GM19324 (cell line): ENCODE measurements at regions not wholly inside any gene's neighbourhood (a gene's known extent, or its start where the extent isn't known, plus 50 kb on each side); places are given as distances from the start of the nearest gene placed in this dataset.
"Not testable (repeated sequence)": the region's sequence is repeated elsewhere in the genome, so short reads cannot be mapped to it uniquely, and the experiment has no call there.

Source experiments
- ATAC-seq: cut with Tn5 transposase; IDR thresholded peaks from one replicate; pipeline ENCODE4 v1.9.1; 2021; ENCODE audit warnings: mild to moderate bottlenecking, moderate library complexity; ENCODE audit not compliant: unreplicated experiment, low FRiP score

DNA sequence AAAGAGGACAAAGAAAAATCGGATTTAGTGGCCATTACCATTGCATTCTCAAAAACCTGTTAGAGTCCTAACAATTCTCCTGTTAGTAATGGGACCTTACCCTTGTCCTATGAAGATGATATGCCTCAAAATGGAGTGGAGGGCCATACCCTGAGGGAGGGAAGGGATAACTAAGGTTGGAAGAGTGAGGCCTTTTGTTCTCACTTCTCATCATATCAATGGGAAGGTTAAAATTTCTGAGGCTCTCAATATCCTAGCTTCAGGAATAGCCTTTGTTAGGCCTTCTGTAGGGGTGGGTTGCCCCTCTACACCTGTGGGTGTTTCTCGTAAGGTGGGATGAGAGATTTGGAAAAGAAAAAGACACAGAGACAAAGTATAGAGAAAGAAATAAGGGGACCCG lies 109.4 kb upstream of the SGIP1 start:
- ATAC-seq, result not testable (repeated sequence)

DNA sequence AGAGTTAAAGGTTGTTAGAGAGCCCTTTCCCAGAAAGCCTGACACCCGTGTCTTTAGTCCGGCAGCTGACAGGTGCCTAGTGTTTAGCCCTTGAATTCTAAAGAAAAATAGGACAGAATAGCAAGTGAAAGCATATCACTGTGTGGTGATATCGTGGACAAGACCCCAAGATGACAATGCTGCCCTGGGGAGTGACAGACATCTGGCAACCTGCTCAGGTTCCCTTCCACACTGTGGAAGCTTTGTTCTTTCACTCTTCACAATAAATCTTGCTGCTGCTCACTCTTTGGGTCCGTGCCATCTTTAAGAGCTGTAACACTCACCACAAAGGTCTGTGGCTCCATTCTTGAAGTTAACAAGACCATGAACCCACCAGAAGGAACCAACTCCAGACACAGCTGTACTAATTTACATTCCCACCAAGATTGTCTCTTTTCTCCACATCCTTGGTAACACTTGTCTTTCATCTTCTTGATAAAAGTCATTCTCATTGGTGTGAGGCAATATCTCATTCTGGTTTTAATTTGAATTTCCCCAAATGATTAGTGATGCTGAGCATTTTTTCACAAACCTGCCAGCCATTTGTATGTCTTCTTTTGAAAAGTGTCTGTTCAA lies 107.6 kb upstream of the SGIP1 start:
- no peak for ATAC-seq

DNA sequence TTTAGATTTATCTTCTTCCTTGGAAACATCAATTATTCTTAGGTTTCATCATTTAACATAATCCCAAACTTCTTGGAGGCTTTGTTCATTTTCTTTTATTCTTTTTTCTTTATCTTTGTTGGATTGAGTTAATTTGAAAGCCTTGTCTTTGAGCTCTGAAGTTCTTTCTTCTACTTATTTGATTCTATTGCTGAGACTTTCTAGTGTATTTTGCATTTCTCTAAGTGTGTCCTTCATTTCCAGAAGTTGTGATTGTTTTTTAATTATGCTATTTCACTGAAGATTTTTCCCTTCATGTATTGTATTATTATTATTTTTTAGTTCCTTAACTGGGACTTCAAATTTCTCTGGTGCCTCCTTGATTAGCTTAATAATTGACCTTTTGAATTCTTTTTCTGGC lies 103.1 kb upstream of the SGIP1 start:
- not testable (repeated sequence) for ATAC-seq

DNA sequence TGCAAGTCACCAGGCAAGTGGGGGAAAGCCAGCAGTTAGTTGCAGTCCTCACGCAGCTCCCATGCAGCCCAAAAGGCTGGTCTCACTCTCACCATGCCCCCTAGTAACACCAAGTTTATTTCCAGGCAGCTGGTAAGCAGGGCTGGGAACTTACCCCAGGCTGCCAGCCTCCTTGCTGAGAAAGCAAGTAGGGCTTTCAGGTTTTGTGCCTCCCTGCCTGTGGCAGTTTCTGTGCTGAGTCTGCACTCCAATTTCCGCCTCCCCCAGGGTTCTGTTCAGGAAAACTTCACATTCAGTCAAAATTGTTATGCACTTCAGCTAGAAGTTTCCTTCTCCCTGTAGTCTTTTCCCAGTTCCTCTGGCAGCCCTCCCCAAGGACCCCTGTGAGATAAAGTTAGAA lies 102.0 kb upstream of the SGIP1 start:
- no peak for ATAC-seq

DNA sequence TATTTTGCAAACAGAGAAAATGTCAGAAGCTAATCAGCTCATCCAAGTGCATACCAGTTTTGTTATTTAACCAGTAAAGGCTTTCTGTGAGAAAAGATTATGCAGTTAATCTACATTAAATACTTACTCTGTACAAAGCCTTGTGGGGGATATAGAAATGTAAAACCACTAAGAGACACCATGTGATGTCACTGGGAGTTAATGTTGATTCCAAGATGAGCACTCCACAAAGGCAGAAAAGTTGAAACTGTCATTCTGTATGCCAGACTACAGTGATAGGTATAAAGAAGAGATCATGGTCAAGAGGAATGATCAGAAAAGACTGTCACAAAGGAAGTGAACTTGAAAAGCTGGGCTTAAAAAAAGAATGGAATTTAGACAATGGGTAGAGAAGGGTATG lies 100.3 kb upstream of the SGIP1 start:
- ATAC-seq, result no peak

DNA sequence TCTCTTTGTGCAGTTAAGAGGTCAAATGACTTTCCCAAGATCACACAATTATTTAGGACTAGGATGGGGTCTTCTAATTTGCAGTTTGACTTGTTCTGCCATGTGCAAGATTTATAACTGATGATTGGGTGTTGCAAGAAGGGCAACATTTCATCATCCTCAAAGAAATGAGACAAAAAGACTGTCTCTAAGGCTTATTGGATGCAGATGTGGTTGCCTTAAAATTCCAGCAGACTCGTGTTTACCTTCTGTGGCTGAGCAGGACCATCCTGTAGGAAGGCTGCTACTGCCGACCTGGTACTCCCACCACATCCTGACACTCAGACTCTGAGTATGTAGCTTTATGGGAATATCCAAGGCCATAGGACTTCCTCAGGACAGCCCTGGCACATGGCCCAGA lies 99.9 kb upstream of the SGIP1 start:
- ATAC-seq, result no peak

DNA sequence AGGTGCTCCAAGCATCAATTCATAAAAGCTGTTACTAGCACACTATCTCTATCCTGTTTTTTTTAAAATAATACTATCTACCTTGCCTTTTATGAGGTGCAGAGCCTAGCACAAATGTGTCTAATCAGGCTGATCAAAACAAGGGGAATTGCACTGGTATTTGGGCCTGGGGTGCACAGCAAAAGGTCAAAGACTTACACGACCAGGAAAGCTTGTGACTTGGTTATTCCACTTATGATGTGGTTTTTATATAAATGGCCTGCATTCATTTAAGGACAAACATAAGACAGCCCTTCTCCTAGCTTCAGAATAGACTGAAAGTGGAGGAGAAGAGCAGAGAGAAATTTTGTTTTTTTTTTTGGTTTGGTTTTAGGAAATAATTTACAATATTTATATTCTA lies 98.4 kb upstream of the SGIP1 start:
- ATAC-seq, result no peak

DNA sequence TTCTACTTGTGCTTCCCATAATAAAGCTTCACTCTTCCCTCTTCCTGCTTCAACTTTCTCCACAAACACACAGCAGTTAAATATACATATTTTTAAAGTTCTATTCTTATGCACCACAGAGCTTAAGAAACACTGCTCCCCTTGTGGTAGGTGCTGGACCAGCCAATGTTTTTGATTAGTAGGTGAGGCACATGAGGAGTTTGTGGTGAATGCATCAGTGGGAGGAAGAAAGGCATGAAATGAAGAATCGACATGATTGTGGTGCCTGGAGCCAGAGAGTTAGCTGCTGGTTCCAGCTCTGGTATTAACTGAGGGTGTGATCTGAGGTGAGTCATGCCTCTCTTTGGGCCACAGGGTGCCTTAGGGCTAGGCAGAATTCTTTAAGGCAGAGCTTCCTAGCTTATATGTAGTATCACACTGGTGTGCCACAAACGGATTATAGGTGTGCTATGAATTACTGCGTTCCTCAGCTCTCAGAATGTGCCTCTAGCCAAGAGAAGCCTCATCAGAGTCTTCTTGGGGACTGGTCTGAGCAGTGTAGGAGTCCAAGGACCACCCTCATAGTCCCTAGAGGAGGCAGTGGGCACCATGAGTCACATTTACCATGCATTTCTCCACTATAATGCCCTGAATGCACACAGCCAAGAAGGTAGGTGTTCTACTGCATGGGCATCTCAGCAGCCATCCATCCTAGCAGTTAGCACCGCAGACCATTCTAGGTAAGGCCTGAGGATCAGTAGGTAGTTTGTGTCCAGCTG lies 97.4 kb upstream of the SGIP1 start:
- ATAC-seq, result peak; percentile 74

DNA sequence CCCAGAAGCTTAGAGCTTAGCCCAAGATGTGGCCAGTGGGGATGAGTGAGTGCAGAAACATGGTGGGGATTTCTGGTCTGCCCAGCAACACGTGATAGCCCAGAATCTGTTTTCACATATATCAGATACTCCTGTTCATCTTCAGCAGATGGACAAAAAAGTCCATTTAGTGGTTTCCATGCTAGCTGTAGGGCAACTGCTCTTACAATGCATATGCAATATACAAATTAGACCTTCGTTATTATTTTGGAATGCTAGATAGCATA lies 96.9 kb upstream of the SGIP1 start:
- ATAC-seq, result peak; percentile 14

DNA sequence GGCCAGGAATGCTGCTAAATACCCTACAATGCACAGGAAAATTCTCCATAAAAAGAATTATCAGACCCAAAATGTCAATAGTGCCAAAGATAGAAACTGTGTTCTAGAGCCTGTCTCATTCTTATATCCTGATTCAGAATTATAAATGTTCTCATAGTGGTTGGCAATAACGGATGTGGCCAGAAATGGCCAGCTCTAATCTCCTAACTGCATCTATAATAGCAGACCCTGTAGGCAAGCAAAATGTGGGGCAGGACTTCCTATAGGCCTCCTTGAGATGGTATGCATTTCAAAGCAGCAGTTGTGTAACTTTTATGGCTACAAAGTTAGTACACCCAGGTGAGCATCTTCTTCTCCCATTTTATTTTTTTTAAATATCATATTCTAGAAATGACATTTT lies 95.9 kb upstream of the SGIP1 start:
- no peak for ATAC-seq

DNA sequence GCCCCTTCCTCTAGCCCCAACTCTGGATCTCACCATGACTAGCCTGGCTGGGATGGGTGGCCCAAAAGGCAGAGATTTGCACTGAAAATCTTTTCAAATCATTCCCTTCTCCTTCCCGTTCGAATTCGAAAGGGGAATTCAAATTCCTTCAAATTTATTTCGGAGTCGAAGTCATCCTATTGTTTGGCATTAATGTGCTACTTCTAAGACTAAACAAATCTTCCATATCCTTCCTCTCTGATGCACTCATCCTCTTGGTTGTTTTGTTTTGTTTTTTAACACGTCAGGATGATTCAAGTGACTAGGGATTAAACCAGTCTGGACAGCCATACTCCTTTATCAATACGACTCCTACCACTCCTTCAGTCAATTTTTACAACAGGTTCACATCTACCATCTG lies 95.5 kb upstream of the SGIP1 start:
- ATAC-seq, result no peak

DNA sequence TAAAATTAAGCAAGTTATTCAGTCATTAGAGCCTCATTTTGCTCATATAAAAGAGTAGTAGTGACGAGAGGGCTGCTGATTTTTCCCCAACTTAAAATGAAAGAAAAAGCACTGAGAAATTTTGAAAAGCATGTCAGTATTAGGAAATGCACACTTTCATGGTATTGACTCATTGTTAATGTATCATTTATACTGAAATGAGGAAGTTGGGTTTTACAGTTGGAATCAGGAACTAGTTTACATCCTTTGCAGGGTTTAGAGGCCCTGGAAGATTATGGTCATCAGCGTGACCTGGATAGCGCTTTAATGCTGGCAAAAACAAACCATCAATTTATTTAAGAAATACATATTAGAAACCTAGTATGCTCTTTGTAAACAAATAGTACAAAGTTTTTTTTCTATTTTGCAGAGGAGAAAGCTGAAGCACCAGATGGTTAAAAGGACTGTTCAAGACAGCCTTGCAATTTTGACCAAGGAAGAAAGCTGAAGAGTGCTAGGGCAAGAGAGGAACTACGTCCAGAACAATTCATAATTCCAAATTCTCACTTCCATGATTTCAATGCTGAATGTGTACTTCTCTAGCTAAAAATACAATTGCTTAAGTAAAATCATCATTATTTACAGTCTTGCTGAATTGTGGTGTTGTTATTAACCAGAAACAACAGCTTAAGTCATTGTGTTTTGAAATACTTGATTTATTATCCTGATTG lies 94.8 kb upstream of the SGIP1 start:
- no peak for ATAC-seq

DNA sequence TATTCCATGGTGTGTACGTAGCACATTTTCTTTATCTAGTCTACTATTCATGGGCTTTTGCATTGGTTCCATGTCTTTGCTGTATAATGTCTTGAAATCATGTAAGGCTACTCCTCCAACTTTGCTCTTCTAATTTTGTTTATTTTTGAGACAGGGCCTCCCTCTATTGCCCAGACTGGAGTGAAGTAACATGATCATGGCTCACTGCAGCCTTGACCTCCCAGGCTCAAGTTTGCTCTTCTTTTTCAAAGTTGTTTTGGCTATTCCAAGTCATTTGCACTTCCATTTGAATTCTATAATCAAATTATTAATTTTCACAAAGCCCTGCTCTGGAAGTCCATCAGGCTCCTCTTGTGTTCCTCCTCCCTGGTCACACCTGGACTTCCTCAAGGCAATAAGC lies 90.2 kb upstream of the SGIP1 start:
- no peak for ATAC-seq

DNA sequence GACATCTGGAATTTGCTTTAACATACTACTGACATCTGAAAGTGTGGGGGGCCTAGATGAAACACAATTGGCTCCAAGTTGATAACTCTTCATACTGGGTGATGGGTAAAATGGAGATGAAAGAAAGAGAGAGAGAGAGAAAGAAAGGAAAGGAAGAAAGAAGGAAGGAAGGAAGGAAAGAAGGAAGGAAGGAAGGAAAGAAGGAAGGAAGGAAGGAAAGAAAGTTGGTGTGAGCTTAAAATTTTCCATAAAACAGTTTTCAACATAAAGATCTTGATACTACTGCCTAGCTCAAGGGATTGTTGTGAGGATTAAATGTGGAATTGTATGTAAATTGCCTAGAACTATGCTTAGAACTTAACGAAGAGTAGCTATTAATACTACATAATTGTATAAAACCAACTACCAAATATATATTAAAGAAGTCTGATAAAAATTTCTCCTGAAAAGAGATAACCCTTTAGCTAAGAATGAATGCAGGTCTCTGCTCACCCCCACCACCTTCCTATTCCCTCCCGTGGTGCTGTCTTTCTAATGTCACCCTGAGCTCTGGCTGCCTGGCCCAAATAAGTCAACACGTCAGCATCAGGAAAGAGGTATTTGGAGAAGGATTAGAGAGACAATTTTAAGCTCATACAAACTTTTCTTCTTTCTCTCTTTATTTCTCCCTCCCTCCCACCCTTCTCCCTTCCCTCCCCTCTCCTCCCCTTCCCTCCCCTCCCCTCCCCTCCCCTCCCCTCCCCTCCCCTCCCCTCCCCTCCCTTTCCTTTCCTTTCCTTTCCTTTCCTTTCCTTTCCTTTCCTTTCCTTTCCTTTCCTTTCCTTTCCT lies 89.3 kb upstream of the SGIP1 start:
- ATAC-seq, result no peak

DNA sequence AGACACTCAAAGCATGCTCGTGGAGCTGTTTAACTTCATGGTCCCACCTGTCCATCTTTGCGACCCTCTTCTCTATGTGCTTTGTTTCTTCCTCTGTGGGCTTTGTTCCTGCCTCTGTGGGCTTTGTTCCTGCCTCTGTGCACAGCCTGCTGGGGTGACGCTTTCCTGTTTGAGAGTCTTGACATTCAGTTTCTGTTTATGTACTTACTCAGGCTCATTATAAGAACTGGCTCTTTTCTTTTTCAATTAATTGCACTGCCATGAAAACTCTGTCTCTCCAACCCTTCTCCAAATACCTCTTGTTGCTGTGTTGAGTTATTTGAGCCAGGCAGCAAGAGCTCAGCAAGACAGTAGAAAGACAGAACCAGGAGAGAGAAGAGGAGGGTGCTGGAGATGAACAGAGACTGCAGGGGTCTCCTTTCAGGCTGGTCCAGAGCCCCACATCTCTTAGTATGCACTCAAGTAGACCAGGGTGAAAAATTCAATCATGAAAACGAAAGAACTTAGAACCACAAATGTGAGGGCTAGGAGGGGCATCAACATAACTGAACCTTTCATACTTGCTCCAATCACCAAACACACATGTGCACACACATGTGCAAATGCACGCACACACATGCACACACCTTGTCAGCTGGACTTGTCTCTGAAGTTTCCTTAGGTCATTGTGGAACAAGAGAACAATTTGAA lies 88.3 kb upstream of the SGIP1 start:
- peak; percentile 80 for ATAC-seq

DNA sequence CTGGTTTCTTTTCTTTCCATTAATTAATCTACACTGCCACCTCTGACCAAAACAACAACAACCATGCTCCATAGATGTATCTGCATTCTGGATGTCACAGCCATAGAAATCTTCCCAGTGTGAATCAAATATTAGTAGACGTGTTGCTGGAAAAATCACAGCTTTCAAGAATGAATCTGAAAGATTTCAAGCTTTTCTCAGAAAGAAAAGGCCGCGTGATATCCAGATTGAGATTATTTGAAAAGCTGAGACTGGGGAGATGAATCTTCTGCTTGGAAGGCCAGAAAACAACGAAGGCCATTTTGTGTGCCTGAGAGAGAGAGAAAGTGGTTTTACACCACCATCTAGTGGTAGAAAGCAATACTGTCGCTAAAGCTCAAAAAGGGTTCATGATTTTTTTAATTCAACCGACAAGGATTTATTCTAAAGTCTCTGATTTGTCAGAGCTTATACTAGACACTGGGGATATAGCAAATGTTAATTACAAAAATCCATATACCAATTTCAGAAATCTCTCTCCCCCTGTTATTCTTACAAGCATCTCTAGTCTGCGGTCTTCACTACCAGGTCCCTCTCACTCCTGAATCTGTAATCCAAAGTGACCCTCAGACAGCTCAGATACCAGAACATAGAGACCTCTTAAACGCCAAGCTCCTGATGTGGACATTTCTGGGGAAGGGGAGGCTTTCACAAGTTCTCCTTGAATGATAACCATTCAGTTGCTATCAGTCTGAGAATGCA lies 87.5 kb upstream of the SGIP1 start:
- ATAC-seq, result peak; percentile 43

DNA sequence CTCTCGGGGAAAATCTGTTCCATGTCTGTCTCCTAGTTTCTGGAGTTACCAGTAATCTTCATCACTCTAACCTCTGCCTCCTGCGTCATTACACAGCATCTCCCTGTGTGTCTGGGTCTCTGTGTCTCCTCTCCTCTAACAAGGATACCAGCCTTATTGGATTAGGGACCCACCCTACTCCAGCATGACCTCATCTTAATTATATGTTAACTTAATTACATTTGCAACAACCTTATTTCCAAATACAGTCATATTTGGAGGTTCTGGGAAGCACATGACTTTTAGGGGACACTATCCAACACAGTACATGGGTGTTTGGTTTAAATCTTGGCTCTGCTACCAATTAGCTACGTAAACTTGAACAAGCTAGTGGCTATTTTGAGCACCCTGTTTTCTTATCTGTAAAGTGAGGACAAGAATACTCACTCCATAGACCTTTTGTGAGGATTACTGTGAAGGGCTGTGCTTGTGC lies 83.9 kb upstream of the SGIP1 start:
- ATAC-seq, result no peak

DNA sequence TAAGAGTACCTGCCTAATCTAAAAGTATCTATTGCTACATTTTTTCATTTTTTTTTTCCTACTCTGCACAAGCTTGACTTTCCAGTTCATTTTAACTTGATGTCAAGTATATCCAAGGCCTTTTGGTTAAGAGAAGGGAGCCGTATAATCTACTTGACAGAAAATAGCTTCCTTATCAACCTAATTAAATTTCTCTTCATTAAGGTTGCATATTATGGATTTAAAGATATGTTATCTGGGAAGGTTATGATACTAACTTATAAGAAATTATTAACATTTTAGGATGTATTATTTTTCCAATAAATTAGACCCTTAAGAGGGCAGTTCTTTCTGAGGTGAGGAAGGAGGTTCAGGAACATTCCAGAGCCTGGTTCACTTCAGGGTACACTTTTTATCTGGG lies 83.1 kb upstream of the SGIP1 start:
- no peak for ATAC-seq

DNA sequence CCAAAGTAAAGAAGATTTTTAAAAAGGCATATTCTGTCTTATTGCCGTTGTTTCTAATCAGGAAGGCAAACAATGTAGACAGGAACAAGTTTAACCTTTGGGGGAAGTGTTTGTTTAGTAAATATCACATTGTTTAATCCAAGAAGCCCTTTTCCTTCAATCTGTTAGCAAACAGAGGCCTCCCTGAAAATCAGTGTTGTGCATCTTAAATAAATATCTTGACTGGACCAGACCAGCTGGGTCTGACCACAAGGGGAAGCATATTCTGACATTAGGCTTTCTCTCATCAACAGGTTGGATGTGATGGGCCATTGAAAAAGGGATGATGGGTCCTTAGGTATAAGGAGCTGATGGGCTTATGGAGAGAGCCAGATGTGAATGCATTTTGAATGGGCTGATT lies 81.8 kb upstream of the SGIP1 start:
- no peak for ATAC-seq

DNA sequence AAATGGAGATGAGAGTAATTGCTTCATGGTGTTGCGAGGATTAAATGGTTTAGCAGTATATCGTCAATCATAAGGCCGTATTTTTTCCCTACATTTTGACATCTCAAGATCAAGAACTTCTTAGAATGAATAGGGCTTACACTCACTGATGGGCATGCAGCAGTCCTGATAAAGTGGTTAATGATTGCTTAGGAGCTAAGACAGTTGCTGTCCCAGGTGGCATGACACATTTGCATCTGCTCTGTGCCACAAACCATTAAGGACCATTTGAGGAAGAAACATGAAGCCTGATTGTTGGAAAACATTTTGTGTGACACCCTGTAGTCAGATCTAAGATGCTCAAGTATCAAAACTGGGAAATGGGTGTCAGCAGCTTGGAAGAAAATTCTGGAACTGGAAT lies 81.0 kb upstream of the SGIP1 start:
- ATAC-seq, result peak; percentile 80
